ENCODE measurements at regions not wholly inside any gene's neighbourhood (a gene's known extent, or its start where the extent isn't known, plus 50 kb on each side); places are given as distances from the start of the nearest gene placed in this dataset.

- no peak for TF ChIP-seq ZNF274 (IDR thresholded peaks at IDR 0.05; ENCODE audit: low read depth, low read length)
- TF ChIP-seq EZH2phosphoT487 (IDR thresholded peaks at IDR 0.05; ENCODE audit: borderline replicate concordance): no peak
- TF ChIP-seq CBX3 (IDR thresholded peaks at IDR 0.05; ENCODE audit: low read depth): no peak
- no peak for TF ChIP-seq SP1 (IDR thresholded peaks at IDR 0.05; ENCODE audit: low read depth)
- TF ChIP-seq ZBTB33 (IDR thresholded peaks at IDR 0.05; ENCODE audit: extremely low read depth, insufficient replicate concordance, low read length): no peak
- TF ChIP-seq JUND (IDR thresholded peaks at IDR 0.05): no peak
- no peak for TF ChIP-seq RAD21 (IDR thresholded peaks at IDR 0.05; ENCODE audit: low read depth)
These were observed 229.9 kb upstream of the HMGA2 start (continued) for GRCh38 chr12:65594409-65594808.

GRCh38 chr12:65595016-65595560 is 229.2 kb upstream of the HMGA2 start:
- Histone ChIP-seq H2AFZ (ENCODE audit: low read depth, low read length, poor library complexity, severe bottlenecking) (no peak overlapping the region), H3K9me3 (ENCODE audit: control insufficient read depth in 1 of 2, insufficient read depth in 1 of 2, low read depth in 1 of 2, low read length in 2 of 2) (no peaks in the 10 kb centered on the region), H3K4me2 (ENCODE audit: low read length) (no peak overlapping the region), H3K79me2 (ENCODE audit: insufficient read depth, low read length) (no peaks in the 10 kb centered on the region), H3K4me3 (replicated peaks in 1 of 2; ENCODE audit: low read depth in 1 of 2, low read length in 2 of 2) (no peak overlapping the region), H3K9me2 (ENCODE audit: insufficient read depth) (no peaks in the 10 kb centered on the region), H4K20me1 (ENCODE audit: insufficient read depth) (no peaks in the 10 kb centered on the region), H3K9ac (ENCODE audit: low read length) (no peak overlapping the region), H3K36me3 (ENCODE audit: control insufficient read depth in 1 of 2, insufficient read depth in 2 of 2, low read length in 2 of 2) (no peaks in the 10 kb centered on the region), H3K4me1 (ENCODE audit: control insufficient read depth in 1 of 2, insufficient read depth in 2 of 2, low read length in 2 of 2) (peaks cover 26 to 48% of the 10 kb centered on the region in 2 experiments), H3K27ac (ENCODE audit: low read depth, low read length) (no peak overlapping the region), H3K27me3 (ENCODE audit: insufficient read depth, low read length) (no peaks in the 10 kb centered on the region)
- POLR2A ChIA-PET: interaction anchor here (1.1 kb wide), 1 partner anchor 58 kb away, joined by 3 read pairs; no protein-coding TSS in a partner anchor
- BruUV-seq (replicated peaks): no TSS peak
- intact Hi-C loops (cut with micrococcal nuclease): no loop called here
- no peak for DNase-seq (ENCODE audit: low read depth, low spot score)
- no peak for ATAC-seq
- CTCF ChIA-PET: interaction anchor here (1.4 to 1.8 kb wide), 2 partner anchors 8 to 38 kb away, joined by 4 to 9 read pairs; no protein-coding TSS in a partner anchor
- TF ChIP-seq SRF (IDR thresholded peaks at IDR 0.05; ENCODE audit: low read depth): no peak
- TF ChIP-seq CBX3 (IDR thresholded peaks at IDR 0.05; ENCODE audit: low read depth): no peak
- TF ChIP-seq EZH2phosphoT487 (IDR thresholded peaks at IDR 0.05; ENCODE audit: borderline replicate concordance): no peak
- TF ChIP-seq POLR2AphosphoS5 (IDR thresholded peaks at IDR 0.05; ENCODE audit: low read depth, low read length): no peak
- no peak for TF ChIP-seq RAD21 (IDR thresholded peaks at IDR 0.05; ENCODE audit: low read depth)
- RAD21 ChIA-PET (ENCODE audit: low non-redundant PET in 1 of 2, low total read pairs in 2 of 2, uncharacterized antibody in 2 of 2, unreplicated experiment in 2 of 2): no interaction called here

Measured in HCT116 (cell line).